ENCODE measurements at regions not wholly inside any gene's neighbourhood (a gene's known extent, or its start where the extent isn't known, plus 50 kb on each side); places are given as distances from the start of the nearest gene placed in this dataset.
A peak's percentile ranks its signal among the peaks of the same experiment; 100 is the strongest.

GRCh38 chr2:188668017-188668680 is 306.0 kb upstream of the COL3A1 start (continued):
- TF ChIP-seq ZNF331 (CRISPR knock-in tag; IDR thresholded peaks at IDR 0.05; ENCODE audit: low read depth), result no peak
- TF ChIP-seq POLR2AphosphoS5 (IDR thresholded peaks at IDR 0.05; ENCODE audit: low read depth), result no peak
- no peak for TF ChIP-seq REST (IDR thresholded peaks at IDR 0.05; ENCODE audit: unreplicated experiment)
- no peak for TF ChIP-seq ETS1 (IDR thresholded peaks at IDR 0.05)
- TF ChIP-seq JUNB (IDR thresholded peaks at IDR 0.05; ENCODE audit: unreplicated experiment), result no peak
- no peak for TF ChIP-seq CTCF (conservative IDR thresholded peaks at IDR 0.05; ENCODE audit: low read depth in 2 of 2)
- TF ChIP-seq ZNF114 (CRISPR knock-in tag; IDR thresholded peaks at IDR 0.05), result no peak
- no peak for TF ChIP-seq STAT1 (IDR thresholded peaks at IDR 0.05; ENCODE audit: unreplicated experiment)
- TF ChIP-seq EZH2phosphoT487 (IDR thresholded peaks at IDR 0.05; ENCODE audit: unreplicated experiment), result no peak

- no peaks in the 10 kb centered on the region for H3K27me3 ChIP-seq (ENCODE audit: insufficient read depth)
- H3K79me2 ChIP-seq (replicated peaks; ENCODE audit: insufficient read depth), result no peaks in the 10 kb centered on the region
- H3K36me3 ChIP-seq (ENCODE audit: insufficient read depth), result no peaks in the 10 kb centered on the region
- no peak overlapping the region for H3K4me3 Mint-ChIP-seq
- no peak overlapping the region for H2AFZ ChIP-seq
- H3K4me1 Mint-ChIP-seq, result peaks cover 19% of the 10 kb centered on the region
- H3K4me1 ChIP-seq (ENCODE audit: insufficient read depth), result peaks cover 12% of the 10 kb centered on the region; the same call in 1 of the 2 replicates
- H3K9me3 Mint-ChIP-seq, result no peaks in the 10 kb centered on the region
- no peak overlapping the region for H3K27ac ChIP-seq (ENCODE audit: low read depth)
- DNase-seq (ENCODE audit: low spot score) (peak; percentile 53), ATAC-seq (no peak)
- no peaks in the 10 kb centered on the region for H3K27me3 Mint-ChIP-seq (ENCODE audit: insufficient read depth, low read depth, poor library complexity)
- H3K9me2 ChIP-seq (ENCODE audit: insufficient read depth), result no peaks in the 10 kb centered on the region
- no peak overlapping the region for H3K4me2 ChIP-seq
- H3K4me3 ChIP-seq, result no peak overlapping the region
- H3F3A ChIP-seq (replicated peaks; ENCODE audit: low read depth), result no peaks in the 10 kb centered on the region
- no peaks in the 10 kb centered on the region for H4K20me1 ChIP-seq (replicated peaks; ENCODE audit: insufficient read depth)
- H3K36me3 Mint-ChIP-seq (ENCODE audit: low read depth), result no peaks in the 10 kb centered on the region
- peak overlapping the region; percentile 84 for H3K27ac Mint-ChIP-seq
- TF ChIP-seq ZNF462 (CRISPR knock-in tag; IDR thresholded peaks at IDR 0.05), result no peak
These were observed 298.7 kb upstream of the COL3A1 start for GRCh38 chr2:188675391-188676009.
